ENCODE measurements at regions not wholly inside any gene's neighbourhood (a gene's known extent, or its start where the extent isn't known, plus 50 kb on each side); places are given as distances from the start of the nearest gene placed in this dataset.

- Mint-ChIP-seq H3K27me3 (ENCODE audit: insufficient read depth, low read depth) (peaks cover 7% of the 10 kb centered on the region), H3K9me3 (no peaks in the 10 kb centered on the region), H3K4me3 (no peak overlapping the region), H3K27ac (no peak overlapping the region), H3K36me3 (no peaks in the 10 kb centered on the region), H3K4me1 (no peaks in the 10 kb centered on the region)
- no peak for DNase-seq (ENCODE audit: low spot score)
- H3K4me3 ChIP-seq: no peak overlapping the region
- H4K20me1 ChIP-seq (ENCODE audit: low read depth): no peaks in the 10 kb centered on the region
- no peaks in the 10 kb centered on the region for H3F3A ChIP-seq (ENCODE audit: low read depth)
- TF ChIP-seq CTCF (IDR thresholded peaks at IDR 0.05) (no peak), EZH2phosphoT487 (IDR thresholded peaks at IDR 0.05) (no peak), EZH2 (IDR thresholded peaks at IDR 0.05) (no peak)
- H3K4me2 ChIP-seq: no peak overlapping the region
- no peaks in the 10 kb centered on the region for H3K79me2 ChIP-seq (ENCODE audit: low read depth)
- H3K9me3 ChIP-seq (ENCODE audit: low read depth): no peaks in the 10 kb centered on the region
- no peak overlapping the region for H3K9ac ChIP-seq
- H3K27ac ChIP-seq: no peak overlapping the region
- H3K36me3 ChIP-seq: no peaks in the 10 kb centered on the region
- no peaks in the 10 kb centered on the region for H3K27me3 ChIP-seq
- H2AFZ ChIP-seq (replicated peaks): no peak overlapping the region
- H3K4me1 ChIP-seq: no peaks in the 10 kb centered on the region
Measured at GRCh38 chr16:8094696-8095095, 495.6 kb downstream of the TMEM114 start.

GRCh38 chr16:8088820-8089338, 501.4 kb downstream of the TMEM114 start:
- H3K27me3 Mint-ChIP-seq (ENCODE audit: insufficient read depth, low read depth): peaks cover under 1% of the 10 kb centered on the region
- no peak for TF ChIP-seq CTCF (IDR thresholded peaks at IDR 0.05)
- H3K9me3 Mint-ChIP-seq: no peaks in the 10 kb centered on the region
- no peaks in the 10 kb centered on the region for H4K20me1 ChIP-seq (ENCODE audit: low read depth)
- H3K4me3 ChIP-seq: no peak overlapping the region
- H3K27ac ChIP-seq: no peak overlapping the region
- H3K4me1 ChIP-seq: no peaks in the 10 kb centered on the region
- no peak overlapping the region for H3K4me2 ChIP-seq
- H3K79me2 ChIP-seq (ENCODE audit: low read depth): no peaks in the 10 kb centered on the region
- no peaks in the 10 kb centered on the region for H3F3A ChIP-seq (ENCODE audit: low read depth)
- DNase-seq (ENCODE audit: low spot score): no peak
- H3K9ac ChIP-seq: no peak overlapping the region
- H3K36me3 ChIP-seq: no peaks in the 10 kb centered on the region
- H3K4me3 Mint-ChIP-seq: no peak overlapping the region
- no peaks in the 10 kb centered on the region for H3K27me3 ChIP-seq
- H3K4me1 Mint-ChIP-seq: no peaks in the 10 kb centered on the region
- no peaks in the 10 kb centered on the region for H3K36me3 Mint-ChIP-seq
- H3K27ac Mint-ChIP-seq: no peak overlapping the region
- no peak overlapping the region for H2AFZ ChIP-seq (replicated peaks)
- H3K9me3 ChIP-seq (ENCODE audit: low read depth): no peaks in the 10 kb centered on the region

GRCh38 chr16:8087597-8088289, 502.6 kb downstream of the TMEM114 start:
- H3F3A ChIP-seq (ENCODE audit: low read depth): no peaks in the 10 kb centered on the region
- H3K27ac Mint-ChIP-seq: no peak overlapping the region
- H3K9me3 Mint-ChIP-seq: no peaks in the 10 kb centered on the region

More at GRCh38 chr16:8087597-8088289, 502.6 kb downstream of the TMEM114 start:
- Mint-ChIP-seq H3K4me3 (no peak overlapping the region), H3K4me1 (no peaks in the 10 kb centered on the region), H3K27me3 (ENCODE audit: insufficient read depth, low read depth) (no peaks in the 10 kb centered on the region), H3K36me3 (no peaks in the 10 kb centered on the region)
- Histone ChIP-seq H4K20me1 (ENCODE audit: low read depth) (no peaks in the 10 kb centered on the region), H3K79me2 (ENCODE audit: low read depth) (no peaks in the 10 kb centered on the region), H3K9me3 (ENCODE audit: low read depth) (no peaks in the 10 kb centered on the region), H3K27me3 (no peaks in the 10 kb centered on the region), H3K4me3 (no peak overlapping the region), H3K36me3 (no peaks in the 10 kb centered on the region), H3K4me1 (no peaks in the 10 kb centered on the region), H2AFZ (replicated peaks) (no peak overlapping the region), H3K27ac (no peak overlapping the region), H3K9ac (no peak overlapping the region), H3K4me2 (no peak overlapping the region)
- no peak for TF ChIP-seq EZH2phosphoT487 (IDR thresholded peaks at IDR 0.05)
- no peak for TF ChIP-seq CTCF (IDR thresholded peaks at IDR 0.05)
- TF ChIP-seq EZH2 (IDR thresholded peaks at IDR 0.05): no peak
- DNase-seq (ENCODE audit: low spot score): no peak

All from neural progenitor cell (in vitro differentiated cells).